GM12875 (cell line): ENCODE measurements at regions not wholly inside any gene's neighbourhood (a gene's known extent, or its start where the extent isn't known, plus 50 kb on each side); places are given as distances from the start of the nearest gene placed in this dataset.

Source experiments
- H3K4me3 ChIP-seq: one replicate; pipeline ENCODE4 v1.5.1; 2011; ENCODE audit warnings: low read depth, low read length, control low read depth
- TF ChIP-seq, protein P1 (sequence below): IDR thresholded peaks from 2 replicates; pipeline ENCODE4 v1.5.1; 2011; ENCODE audit warnings: low read depth, mild to moderate bottlenecking, control low read depth, inconsistent platforms, low read length, moderate library complexity, borderline replicate concordance; ENCODE audit not compliant: insufficient read depth

DNA sequence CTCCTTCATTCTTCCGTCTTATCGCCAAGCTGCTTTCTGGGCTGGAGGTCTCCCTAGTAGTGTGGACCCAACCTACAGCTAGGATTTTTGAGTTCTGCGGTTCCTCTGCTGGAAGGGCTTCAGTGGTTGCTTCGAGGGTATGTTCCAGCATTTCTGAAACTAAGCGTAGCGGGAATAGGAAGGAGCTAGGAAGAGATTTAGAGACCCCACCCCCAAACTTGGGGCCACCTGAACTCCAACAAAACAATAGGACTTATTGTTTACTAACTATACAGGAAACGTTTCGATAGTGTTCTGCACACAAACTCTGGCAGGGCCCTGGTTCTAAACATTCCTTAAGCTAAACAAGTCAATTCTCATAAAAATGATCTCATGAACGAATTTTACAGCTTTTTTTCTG, 346.7 kb downstream of the PLK2 start:
- H3K4me3 ChIP-seq: no peak overlapping the region
- TF ChIP-seq, protein P1, sequence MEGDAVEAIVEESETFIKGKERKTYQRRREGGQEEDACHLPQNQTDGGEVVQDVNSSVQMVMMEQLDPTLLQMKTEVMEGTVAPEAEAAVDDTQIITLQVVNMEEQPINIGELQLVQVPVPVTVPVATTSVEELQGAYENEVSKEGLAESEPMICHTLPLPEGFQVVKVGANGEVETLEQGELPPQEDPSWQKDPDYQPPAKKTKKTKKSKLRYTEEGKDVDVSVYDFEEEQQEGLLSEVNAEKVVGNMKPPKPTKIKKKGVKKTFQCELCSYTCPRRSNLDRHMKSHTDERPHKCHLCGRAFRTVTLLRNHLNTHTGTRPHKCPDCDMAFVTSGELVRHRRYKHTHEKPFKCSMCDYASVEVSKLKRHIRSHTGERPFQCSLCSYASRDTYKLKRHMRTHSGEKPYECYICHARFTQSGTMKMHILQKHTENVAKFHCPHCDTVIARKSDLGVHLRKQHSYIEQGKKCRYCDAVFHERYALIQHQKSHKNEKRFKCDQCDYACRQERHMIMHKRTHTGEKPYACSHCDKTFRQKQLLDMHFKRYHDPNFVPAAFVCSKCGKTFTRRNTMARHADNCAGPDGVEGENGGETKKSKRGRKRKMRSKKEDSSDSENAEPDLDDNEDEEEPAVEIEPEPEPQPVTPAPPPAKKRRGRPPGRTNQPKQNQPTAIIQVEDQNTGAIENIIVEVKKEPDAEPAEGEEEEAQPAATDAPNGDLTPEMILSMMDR: no peak

DNA sequence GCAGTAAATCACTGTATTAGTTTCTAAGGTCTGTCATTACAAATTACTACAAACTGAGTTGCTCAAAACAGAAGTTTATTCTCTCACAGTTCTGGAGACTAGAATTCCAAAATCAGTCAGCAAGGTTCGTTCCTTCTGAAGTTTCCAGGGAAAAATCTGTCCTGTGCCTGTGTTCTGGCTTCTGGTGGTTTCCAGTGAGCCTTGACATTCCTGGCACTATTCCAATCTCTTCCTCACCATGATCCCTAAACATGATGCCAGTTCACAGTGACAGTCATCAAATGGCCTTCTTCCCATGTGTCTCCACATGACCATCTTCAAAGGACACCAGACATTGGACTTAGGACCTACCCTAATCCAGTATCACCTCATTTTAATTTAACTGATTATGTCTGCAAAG, 351.4 kb downstream of the PLK2 start:
- H3K4me3 ChIP-seq: no peak overlapping the region
- TF ChIP-seq, protein P1: no peak

DNA sequence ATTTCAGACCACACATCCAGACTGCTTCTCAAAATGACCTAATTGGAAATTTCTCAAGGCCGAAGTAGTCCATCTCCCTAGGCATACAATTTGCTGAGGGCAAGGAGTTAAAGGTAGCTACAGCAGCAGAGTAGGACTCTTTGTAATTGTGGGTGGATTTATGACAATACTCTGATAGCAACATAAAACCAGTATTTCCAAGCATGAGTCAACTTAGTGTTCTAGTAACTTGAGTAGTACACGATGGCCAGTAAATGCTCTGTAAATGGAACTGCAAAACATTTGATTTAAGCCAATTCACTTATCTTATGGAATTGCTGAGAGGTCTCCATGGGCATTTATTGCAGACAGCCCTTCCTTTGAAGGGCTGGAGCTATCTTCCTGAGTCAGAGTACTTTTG, 352.2 kb downstream of the PLK2 start:
- H3K4me3 ChIP-seq: no peak overlapping the region
- TF ChIP-seq, protein P1: no peak

DNA sequence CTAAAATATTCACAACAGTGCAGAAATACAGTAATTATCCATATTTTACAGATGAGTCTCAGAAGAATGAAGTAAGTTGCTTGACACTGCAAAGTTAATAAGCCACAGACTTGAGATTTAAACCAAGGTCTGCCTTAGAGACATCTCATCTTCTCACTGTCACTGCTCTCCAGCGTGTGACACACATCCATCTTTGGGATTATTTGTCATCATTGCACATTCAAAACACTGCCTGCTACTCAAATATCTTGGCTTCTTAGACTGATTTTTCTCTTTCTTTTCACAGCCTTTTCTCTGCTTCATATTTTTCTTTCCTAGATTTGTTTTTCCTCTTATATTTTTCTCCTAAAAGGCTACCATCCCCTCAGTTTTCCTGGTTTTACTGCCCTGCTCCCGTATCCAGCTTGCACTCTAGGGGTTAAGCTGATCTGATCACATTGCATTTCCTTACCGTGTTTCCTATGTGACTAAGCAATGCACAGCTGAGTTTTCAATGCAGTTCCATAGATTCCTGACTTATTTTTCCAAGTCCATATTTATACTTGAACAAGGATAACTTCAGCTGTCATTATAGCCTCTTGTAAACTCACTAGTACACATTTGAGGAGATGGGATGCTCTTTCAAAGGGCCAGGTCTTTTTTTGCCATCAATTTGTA, 353.0 kb downstream of the PLK2 start:
- TF ChIP-seq, protein P1: no peak
- H3K4me3 ChIP-seq: no peak overlapping the region

DNA sequence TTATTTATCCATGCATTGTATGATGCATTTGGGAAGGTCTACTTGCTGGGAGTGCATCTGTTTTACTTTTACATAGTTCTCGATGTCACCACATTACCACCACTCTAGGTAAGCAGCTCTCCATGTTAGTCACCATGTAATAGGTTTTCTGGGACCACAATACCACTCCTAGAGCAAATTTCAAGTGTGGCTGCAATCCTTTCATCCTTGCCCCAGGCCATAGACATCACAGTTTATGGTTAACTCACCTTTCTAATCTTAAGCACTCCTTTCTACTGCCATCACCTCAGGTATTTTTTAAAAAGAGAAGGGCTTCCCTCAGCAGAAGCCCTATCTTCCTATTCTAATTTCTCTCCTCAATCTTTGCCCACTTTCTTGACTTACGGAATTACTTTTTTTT, 354.1 kb downstream of the PLK2 start:
- TF ChIP-seq, protein P1: no peak
- no peak overlapping the region for H3K4me3 ChIP-seq

DNA sequence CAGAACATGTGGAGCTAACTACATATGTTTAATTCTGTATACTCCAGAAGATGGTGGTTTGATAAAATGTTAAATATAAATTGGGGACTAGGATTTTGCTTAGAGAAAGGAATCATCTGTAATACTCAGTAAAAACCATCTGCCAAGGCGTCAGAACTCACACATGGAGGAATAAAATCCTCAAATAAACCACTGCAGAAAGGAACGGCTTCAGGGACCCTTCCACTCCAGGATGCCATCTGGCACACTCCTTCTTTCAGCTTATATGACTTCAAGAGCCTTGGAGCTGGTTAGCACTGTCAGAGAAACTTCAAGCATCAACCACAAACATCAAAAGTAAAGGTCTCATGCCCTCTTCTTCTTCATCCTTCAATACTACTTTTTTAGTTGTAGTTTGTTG, 360.6 kb downstream of the PLK2 start:
- TF ChIP-seq, protein P1: no peak
- no peak overlapping the region for H3K4me3 ChIP-seq

DNA sequence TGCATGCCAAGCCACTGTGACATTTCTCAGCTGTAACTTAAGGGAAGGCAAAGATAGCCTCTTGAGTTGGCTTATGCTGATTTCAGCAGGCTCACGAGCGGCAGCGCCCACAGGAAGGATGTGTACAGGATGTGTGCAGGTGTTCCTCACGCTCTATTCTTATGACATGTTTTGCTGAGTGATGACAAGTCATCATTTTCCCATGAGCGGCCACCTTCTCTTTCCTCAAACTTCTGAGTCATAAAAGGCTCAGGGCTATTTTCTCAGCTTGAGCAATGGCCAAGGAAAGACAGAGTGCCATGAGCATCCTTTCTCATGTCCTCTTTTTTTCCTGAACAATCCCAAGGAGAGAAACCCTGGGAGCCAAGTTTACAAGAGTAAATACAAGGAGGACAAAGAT, 365.9 kb downstream of the PLK2 start:
- TF ChIP-seq, protein P1: no peak
- no peak overlapping the region for H3K4me3 ChIP-seq
